GM12878 (cell line): ENCODE measurements at regions not wholly inside any gene's neighbourhood (a gene's known extent, or its start where the extent isn't known, plus 50 kb on each side); places are given as distances from the start of the nearest gene placed in this dataset.
A peak's percentile ranks its signal among the peaks of the same experiment; 100 is the strongest.

Source experiments
- ATAC-seq: fragments of 200-7000 bp; cut with Tn5 transposase; 3 replicates; pipeline ENCODE4 v1.9.1; 2020; ENCODE audit warnings: mild to moderate bottlenecking, moderate library complexity
- BruUV-seq: library from RNA; stranded (reverse); fragments of 400-500 nt; replicated peaks from 2 replicates; lab custom pipeline; 2021; lab: Mats Ljungman, UMichigan
- CTCF ChIA-PET: fragments of 300-600 bp; sonication (Branson Sonifier 250); formaldehyde crosslinking; extraction: SDS; loops from one replicate; lab custom pipeline; 2021; ENCODE audit warnings: inconsistent platforms; lab: Yijun Ruan, JAX
- POLR2A ChIA-PET: fragments of 350-600 bp; formaldehyde crosslinking; extraction: SDS; loops from one replicate; lab custom pipeline; 2021; ENCODE audit warnings: inconsistent platforms; lab: Charles Lee
- RAD21 ChIA-PET: fragments of 300-600 bp; sonication (Branson Sonifier 250); formaldehyde crosslinking; loops from one replicate; lab custom pipeline; 2023; ENCODE audit warnings: antibody characterized with exemption; ENCODE audit not compliant: unreplicated experiment; lab: Charles Lee
- SMC1A ChIA-PET: fragments of 300-600 bp; sonication (Branson Sonifier 250); formaldehyde crosslinking; loops from one replicate; lab custom pipeline; 2023; ENCODE audit not compliant: unreplicated experiment, uncharacterized antibody; lab: Charles Lee
- DNase-seq: peaks from one replicate; pipeline ENCODE4 v3.0.0-alpha.2; 2011; ENCODE audit warnings: low read depth, low spot score
- FAIRE-seq: peaks from 3 replicates; lab custom pipeline; 2011; peaks lifted over from hg19 to GRCh38; lab: Jason Lieb, UNC
- H2AFZ ChIP-seq: 2 replicates; pipeline ENCODE4 v1.6.0; 2011; ENCODE audit warnings: low read depth, low read length, control low read depth; ENCODE audit not compliant: control insufficient read depth
- H3K27ac ChIP-seq: 2 replicates; pipeline ENCODE4 v1.5.1; 2011; ENCODE audit warnings: control low read depth; ENCODE audit not compliant: control insufficient read depth, insufficient read depth
- H3K27me3 ChIP-seq, 2 experiments: replicated peaks in 1 of 2; 2 replicates each; pipeline versions ENCODE4 v1.6.0 to v1.6.1; 2011; ENCODE audit warnings: low read length in 1 of 2; ENCODE audit not compliant: control insufficient read depth in 2 of 2, insufficient read depth in 2 of 2
- H3K36me3 ChIP-seq, 2 experiments: 2 replicates each; pipeline ENCODE4 v1.5.1; 2011; ENCODE audit warnings: low read length in 1 of 2; ENCODE audit not compliant: control insufficient read depth in 2 of 2, insufficient read depth in 2 of 2
- H3K4me1 ChIP-seq: 2 replicates; pipeline ENCODE4 v1.6.1; 2011; ENCODE audit warnings: mild to moderate bottlenecking, low read length, moderate library complexity, mixed read lengths; ENCODE audit not compliant: control insufficient read depth, insufficient read depth
- H3K4me2 ChIP-seq: 2 replicates; pipeline ENCODE4 v1.6.0; 2011; ENCODE audit warnings: control low read depth; ENCODE audit not compliant: control insufficient read depth, insufficient read depth
- H3K4me3 ChIP-seq: fragments of 200-600 bp; sonication (generic); 2 replicates; pipeline ENCODE4 v1.5.1; 2016
- H3K79me2 ChIP-seq: 2 replicates; pipeline ENCODE4 v1.6.0; 2011; ENCODE audit warnings: low read length; ENCODE audit not compliant: control insufficient read depth, insufficient read depth
- H3K9ac ChIP-seq: 2 replicates; pipeline ENCODE4 v1.8.0; 2011; ENCODE audit warnings: low read length, control low read depth, mixed read lengths; ENCODE audit not compliant: control insufficient read depth, insufficient read depth
- H3K9me3 ChIP-seq: replicated peaks from 3 replicates; pipeline ENCODE4 v1.5.1; 2011; ENCODE audit warnings: mild to moderate bottlenecking, low read length; ENCODE audit not compliant: control insufficient read depth, insufficient read depth
- H4K20me1 ChIP-seq: 2 replicates; pipeline ENCODE4 v1.6.0; 2011; ENCODE audit not compliant: control insufficient read depth, insufficient read depth
- BHLHE40 ChIP-seq, 2 experiments: fragments of 450-650 bp in 1 of 2; IDR thresholded peaks; 2 replicates each; pipeline ENCODE4 v1.6.1; 2011 to 2017; ENCODE audit warnings: low read depth in 2 of 2, borderline replicate concordance in 1 of 2, improper control_type of control experiment in 1 of 2, low read length in 1 of 2, mild to moderate bottlenecking in 1 of 2
- CREM ChIP-seq: IDR thresholded peaks from 2 replicates; pipeline ENCODE4 v1.6.1; 2014; ENCODE audit warnings: antibody characterized with exemption, low read depth
- NFIC ChIP-seq: IDR thresholded peaks from 2 replicates; pipeline ENCODE4 v1.6.1; 2012; ENCODE audit warnings: low read depth, mild to moderate bottlenecking, inconsistent platforms, low read length, moderate library complexity
- RBBP5 ChIP-seq: fragments of 200-600 bp; sonication (generic); conservative IDR thresholded peaks from 2 replicates; pipeline ENCODE4 v1.6.1; 2016
- TBL1XR1 ChIP-seq: IDR thresholded peaks from 2 replicates; pipeline ENCODE4 v1.6.1; 2012; ENCODE audit warnings: low read depth, low read length, improper control_type of control experiment
- ZNF384 ChIP-seq: IDR thresholded peaks from 2 replicates; pipeline ENCODE4 v1.6.1; 2012; ENCODE audit warnings: low read depth, mild to moderate bottlenecking, low read length, improper control_type of control experiment, borderline replicate concordance
- in situ Hi-C: fragments of 300-500 bp; cut with MboI; formaldehyde crosslinking; loops from 9 replicates; pipeline ENCODE4 v1.14.3; 2018; ENCODE audit warnings: mixed read lengths
- intact Hi-C: fragments of 100-400 bp; cut with micrococcal nuclease; formaldehyde crosslinking; loops from one replicate; pipeline ENCODE4 v1.14.2; 2022; ENCODE audit not compliant: unreplicated experiment
- TF ChIP-seq, protein P1 (sequence below): fragments of 450-650 bp; formaldehyde crosslinking; IDR thresholded peaks from 2 replicates; pipeline ENCODE4 v1.4.0; 2020; ENCODE audit warnings: mild to moderate bottlenecking, moderate library complexity

DNA sequence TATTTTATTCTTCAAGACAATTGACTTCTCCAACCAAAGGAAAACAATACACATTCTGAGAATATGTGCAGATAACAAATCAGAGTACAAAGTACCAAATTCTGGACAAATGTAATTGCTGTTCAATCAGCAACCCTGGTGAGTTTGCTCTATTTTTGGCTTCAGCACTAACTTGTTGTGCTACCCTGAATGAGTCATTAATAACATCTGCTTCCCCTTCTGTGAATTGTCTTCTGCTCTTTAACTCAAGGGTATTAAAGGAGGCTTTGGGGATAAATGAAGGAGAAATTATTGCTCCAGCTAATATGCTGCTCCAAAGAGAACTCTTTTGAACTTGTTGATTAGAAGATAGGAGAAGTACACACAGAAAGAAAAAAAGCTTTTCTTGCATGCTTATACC is 459.3 kb downstream of the HTR7 start:
- Histone ChIP-seq H3K27ac (no peak overlapping the region), H3K4me1 (no peaks in the 10 kb centered on the region), H3K9ac (no peak overlapping the region), H3K27me3 (no peaks in the 10 kb centered on the region), H4K20me1 (no peaks in the 10 kb centered on the region), H3K9me3 (no peaks in the 10 kb centered on the region), H3K79me2 (no peaks in the 10 kb centered on the region), H3K4me2 (no peak overlapping the region), H3K36me3 (no peaks in the 10 kb centered on the region), H3K4me3 (no peak overlapping the region), H2AFZ (no peak overlapping the region)
- no peak for FAIRE-seq
- in situ Hi-C loops, result no loop called here
- DNase-seq, result no peak
- ChIA-PET POLR2A (no interaction called here), CTCF (interaction anchor here (0.9 kb wide), 1 partner anchor 11 kb away, joined by 3 read pairs; no protein-coding TSS in a partner anchor), RAD21 (no interaction called here), SMC1A (no interaction called here)
- no TSS peak for BruUV-seq
- intact Hi-C loops, result no loop called here
- TF ChIP-seq CREM, result no peak
- no peak for TF ChIP-seq RBBP5
- TF ChIP-seq BHLHE40 (IDR thresholded peaks at IDR 0.05; ENCODE audit: borderline replicate concordance in 1 of 2, low read depth in 2 of 2, low read length in 1 of 2), result no peak
- no peak for TF ChIP-seq NFIC
- TF ChIP-seq ZNF384, result no peak
- TF ChIP-seq TBL1XR1, result no peak
- TF ChIP-seq, protein P1, sequence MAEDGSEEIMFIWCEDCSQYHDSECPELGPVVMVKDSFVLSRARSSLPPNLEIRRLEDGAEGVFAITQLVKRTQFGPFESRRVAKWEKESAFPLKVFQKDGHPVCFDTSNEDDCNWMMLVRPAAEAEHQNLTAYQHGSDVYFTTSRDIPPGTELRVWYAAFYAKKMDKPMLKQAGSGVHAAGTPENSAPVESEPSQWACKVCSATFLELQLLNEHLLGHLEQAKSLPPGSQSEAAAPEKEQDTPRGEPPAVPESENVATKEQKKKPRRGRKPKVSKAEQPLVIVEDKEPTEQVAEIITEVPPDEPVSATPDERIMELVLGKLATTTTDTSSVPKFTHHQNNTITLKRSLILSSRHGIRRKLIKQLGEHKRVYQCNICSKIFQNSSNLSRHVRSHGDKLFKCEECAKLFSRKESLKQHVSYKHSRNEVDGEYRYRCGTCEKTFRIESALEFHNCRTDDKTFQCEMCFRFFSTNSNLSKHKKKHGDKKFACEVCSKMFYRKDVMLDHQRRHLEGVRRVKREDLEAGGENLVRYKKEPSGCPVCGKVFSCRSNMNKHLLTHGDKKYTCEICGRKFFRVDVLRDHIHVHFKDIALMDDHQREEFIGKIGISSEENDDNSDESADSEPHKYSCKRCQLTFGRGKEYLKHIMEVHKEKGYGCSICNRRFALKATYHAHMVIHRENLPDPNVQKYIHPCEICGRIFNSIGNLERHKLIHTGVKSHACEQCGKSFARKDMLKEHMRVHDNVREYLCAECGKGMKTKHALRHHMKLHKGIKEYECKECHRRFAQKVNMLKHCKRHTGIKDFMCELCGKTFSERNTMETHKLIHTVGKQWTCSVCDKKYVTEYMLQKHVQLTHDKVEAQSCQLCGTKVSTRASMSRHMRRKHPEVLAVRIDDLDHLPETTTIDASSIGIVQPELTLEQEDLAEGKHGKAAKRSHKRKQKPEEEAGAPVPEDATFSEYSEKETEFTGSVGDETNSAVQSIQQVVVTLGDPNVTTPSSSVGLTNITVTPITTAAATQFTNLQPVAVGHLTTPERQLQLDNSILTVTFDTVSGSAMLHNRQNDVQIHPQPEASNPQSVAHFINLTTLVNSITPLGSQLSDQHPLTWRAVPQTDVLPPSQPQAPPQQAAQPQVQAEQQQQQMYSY (CRISPR knock-in tag), result no peak
- ATAC-seq, result peak; percentile 44; the same call in 2 of the 3 replicates
